Upper lobe of left lung (tissue), 6 donors: ENCODE measurements at regions not wholly inside any gene's neighbourhood (a gene's known extent, or its start where the extent isn't known, plus 50 kb on each side); places are given as distances from the start of the nearest gene placed in this dataset.
"Not testable (repeated sequence)": the region's sequence is repeated elsewhere in the genome, so short reads cannot be mapped to it uniquely, and the experiment has no call there.

Experiments
- ATAC-seq, 2 donors: fragments of 200-7000 bp; cut with Tn5 transposase; one replicate each; pipeline ENCODE4 v1.9.1; 2022; ENCODE audit warnings: mild to moderate bottlenecking in 2 of 2, moderate library complexity in 2 of 2; ENCODE audit not compliant: low FRiP score in 2 of 2
- DNase-seq, 2 donors: peaks; one replicate each; pipeline ENCODE4 v3.0.0-alpha.2; 2019 to 2020
- H3K27ac ChIP-seq, 4 donors: fragments of 200-600 bp; sonication (generic); one replicate each; pipeline ENCODE4 v1.5.1; 2016 to 2019
- H3K27me3 ChIP-seq, 4 donors: fragments of 200-600 bp; sonication (generic); one replicate each; pipeline ENCODE4 v1.5.1; 2017 to 2019
- H3K36me3 ChIP-seq, 4 donors: fragments of 200-600 bp; sonication (generic); one replicate each; pipeline ENCODE4 v1.5.1; 2016 to 2019
- H3K4me1 ChIP-seq, 4 donors: fragments of 200-600 bp; sonication (generic); one replicate each; pipeline ENCODE4 v1.5.1; 2018 to 2019
- H3K4me3 ChIP-seq, 4 donors: fragments of 200-600 bp; sonication (generic); one replicate each; pipeline ENCODE4 v1.5.1; 2017 to 2019; ENCODE audit warnings: mild to moderate bottlenecking in 2 of 4, moderate library complexity in 1 of 4
- H3K9me3 ChIP-seq, 4 donors: fragments of 200-600 bp; sonication (generic); one replicate each; pipeline ENCODE4 v1.5.1; 2018 to 2019
- EP300 ChIP-seq, 4 donors: sonication (generic); formaldehyde crosslinking; IDR thresholded peaks; one replicate each; pipeline ENCODE4 v1.5.1; 2017; ENCODE audit warnings: antibody characterized with exemption in 4 of 4, control low read depth in 2 of 4
- POLR2A ChIP-seq, 4 donors: fragments of 450-650 bp; IDR thresholded peaks; one replicate each; pipeline ENCODE4 v1.5.1; 2016 to 2017; ENCODE audit warnings: antibody characterized with exemption in 4 of 4, mild to moderate bottlenecking in 2 of 4
- POLR2AphosphoS5 ChIP-seq, 2 donors: sonication (generic); formaldehyde crosslinking; IDR thresholded peaks; one replicate each; pipeline ENCODE4 v1.5.1; 2017; ENCODE audit warnings: antibody characterized with exemption in 2 of 2
- WGBS, 2 donors: methylation state at CpG; one replicate each; pipeline ENCODE4 v1.1.5; 2017 to 2018; 5-methylcytosine and 5-hydroxymethylcytosine counted together
- TF ChIP-seq, protein P1 (sequence below), 6 experiments: fragments of 450-650 bp in 4 of 6; fragments of 200-600 bp in 2 of 6; sonication (generic) in 2 of 6; IDR thresholded peaks; one replicate each; pipeline ENCODE4 v1.5.1; 2016 to 2019; ENCODE audit warnings: antibody characterized with exemption in 6 of 6
- donor health status: DM: no; HTN: no; CAD: no; lungs with moderate emphysema.
- donor health status: DM: no; HTN: yes; CAD: no; lungs with severe emphysema.

DNA sequence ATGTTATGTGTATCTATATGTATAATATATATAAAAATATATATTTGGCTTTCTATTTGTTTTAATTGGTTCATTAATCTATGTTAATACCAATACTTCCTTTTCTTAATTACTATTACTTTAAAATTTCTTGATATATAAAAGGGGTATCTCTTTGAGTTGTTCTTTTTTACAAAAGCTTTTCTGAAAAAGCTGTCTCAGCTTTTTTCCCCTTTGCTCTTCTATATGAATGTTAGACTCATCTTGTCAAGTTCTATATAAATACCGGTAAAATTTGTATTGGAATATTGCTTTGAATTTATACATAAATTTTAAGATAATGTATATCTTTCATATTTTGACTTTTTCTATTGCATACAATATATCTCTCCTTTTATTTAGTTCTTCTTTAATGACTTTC, 139.8 kb upstream of the FOXG1 start:
- ATAC-seq, result no peak
- 0 to 88% methylated on average over 1 of the region's 1 CpG for WGBS, 2 donors
- H3K9me3 ChIP-seq, result no peaks in the 10 kb centered on the region
- H3K36me3 ChIP-seq, result no peaks in the 10 kb centered on the region
- H3K4me3 ChIP-seq, result no peak overlapping the region
- H3K27ac ChIP-seq, result no peak overlapping the region
- no peaks in the 10 kb centered on the region for H3K4me1 ChIP-seq
- TF ChIP-seq, protein P1, sequence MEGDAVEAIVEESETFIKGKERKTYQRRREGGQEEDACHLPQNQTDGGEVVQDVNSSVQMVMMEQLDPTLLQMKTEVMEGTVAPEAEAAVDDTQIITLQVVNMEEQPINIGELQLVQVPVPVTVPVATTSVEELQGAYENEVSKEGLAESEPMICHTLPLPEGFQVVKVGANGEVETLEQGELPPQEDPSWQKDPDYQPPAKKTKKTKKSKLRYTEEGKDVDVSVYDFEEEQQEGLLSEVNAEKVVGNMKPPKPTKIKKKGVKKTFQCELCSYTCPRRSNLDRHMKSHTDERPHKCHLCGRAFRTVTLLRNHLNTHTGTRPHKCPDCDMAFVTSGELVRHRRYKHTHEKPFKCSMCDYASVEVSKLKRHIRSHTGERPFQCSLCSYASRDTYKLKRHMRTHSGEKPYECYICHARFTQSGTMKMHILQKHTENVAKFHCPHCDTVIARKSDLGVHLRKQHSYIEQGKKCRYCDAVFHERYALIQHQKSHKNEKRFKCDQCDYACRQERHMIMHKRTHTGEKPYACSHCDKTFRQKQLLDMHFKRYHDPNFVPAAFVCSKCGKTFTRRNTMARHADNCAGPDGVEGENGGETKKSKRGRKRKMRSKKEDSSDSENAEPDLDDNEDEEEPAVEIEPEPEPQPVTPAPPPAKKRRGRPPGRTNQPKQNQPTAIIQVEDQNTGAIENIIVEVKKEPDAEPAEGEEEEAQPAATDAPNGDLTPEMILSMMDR (IDR thresholded peaks at IDR 0.05), result no peak
- TF ChIP-seq POLR2A (IDR thresholded peaks at IDR 0.05) (no peak), POLR2AphosphoS5 (IDR thresholded peaks at IDR 0.05) (no peak), EP300 (IDR thresholded peaks at IDR 0.05) (no peak)
- no peak for DNase-seq
- no peaks in the 10 kb centered on the region for H3K27me3 ChIP-seq

DNA sequence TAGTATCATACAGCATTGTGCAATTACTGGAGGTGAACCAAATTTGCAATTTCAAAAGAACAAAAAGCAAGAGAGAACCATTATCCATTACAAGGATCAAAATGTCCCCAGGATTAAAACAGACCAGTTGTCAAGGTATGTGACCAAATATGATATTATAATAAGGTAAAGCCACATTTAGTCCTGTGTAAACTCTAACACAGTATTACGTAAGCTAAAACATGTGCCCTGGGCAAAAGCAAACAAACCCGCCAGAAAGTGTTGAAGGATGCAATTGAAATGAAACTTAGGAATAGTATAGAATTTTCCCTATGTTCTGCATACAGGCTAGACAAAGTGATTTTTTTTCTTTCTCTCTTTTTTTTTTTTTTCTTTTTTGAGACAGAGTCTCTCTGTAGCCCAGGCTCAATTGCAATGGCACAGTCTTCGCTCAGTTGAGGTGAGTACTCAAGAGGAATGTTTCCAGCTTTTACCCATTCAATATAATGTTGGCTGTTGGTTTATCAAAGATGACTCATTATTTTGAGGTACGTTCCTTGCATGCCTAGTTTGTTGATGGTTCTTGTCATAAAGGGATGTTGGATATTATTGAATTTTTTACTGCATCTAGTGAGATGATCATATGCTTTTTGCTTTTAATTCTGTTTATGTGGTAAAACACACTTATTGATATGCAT, 137.1 kb upstream of the FOXG1 start:
- H3K27ac ChIP-seq, result no peak overlapping the region
- 61 to 64% methylated on average over 4 of the region's 4 CpGs for WGBS, 2 donors
- no peaks in the 10 kb centered on the region for H3K4me1 ChIP-seq
- no peaks in the 10 kb centered on the region for H3K36me3 ChIP-seq
- ATAC-seq (no peak), DNase-seq (no peak)
- no peak overlapping the region for H3K4me3 ChIP-seq
- no peaks in the 10 kb centered on the region for H3K9me3 ChIP-seq
- no peak for TF ChIP-seq EP300 (IDR thresholded peaks at IDR 0.05)
- no peak for TF ChIP-seq POLR2A (IDR thresholded peaks at IDR 0.05)
- no peaks in the 10 kb centered on the region for H3K27me3 ChIP-seq

DNA sequence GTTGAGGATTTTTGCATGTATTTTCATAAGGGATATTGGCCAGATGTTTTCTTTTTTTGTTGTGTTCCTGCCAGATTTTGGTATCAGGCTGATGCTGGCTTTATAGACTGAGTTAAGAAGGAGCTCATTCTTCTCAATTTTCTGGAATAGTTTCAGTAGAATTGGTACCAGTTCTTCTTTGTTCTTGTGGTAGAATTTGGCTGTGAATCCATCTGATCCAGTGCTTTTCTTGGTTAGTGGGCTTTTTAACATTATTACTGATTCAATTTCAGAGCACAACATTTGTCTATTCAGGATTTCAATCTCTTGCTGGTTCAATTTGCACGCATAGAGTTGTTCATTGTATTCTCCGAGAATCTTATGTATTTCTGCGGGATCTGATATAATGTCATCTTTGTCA, 136.5 kb upstream of the FOXG1 start:
- no peaks in the 10 kb centered on the region for H3K36me3 ChIP-seq
- DNase-seq, result no peak
- H3K4me3 ChIP-seq, result no peak overlapping the region
- H3K27ac ChIP-seq, result no peak overlapping the region
- H3K27me3 ChIP-seq, result no peaks in the 10 kb centered on the region
- TF ChIP-seq EP300 (IDR thresholded peaks at IDR 0.05) (no peak), POLR2AphosphoS5 (IDR thresholded peaks at IDR 0.05) (no peak), POLR2A (IDR thresholded peaks at IDR 0.05) (no peak)
- TF ChIP-seq, protein P1 (IDR thresholded peaks at IDR 0.05), result no peak
- no peak for ATAC-seq
- 94 to 100% methylated on average over 3 of the region's 3 CpGs for WGBS, 2 donors
- H3K4me1 ChIP-seq, result no peaks in the 10 kb centered on the region
- no peaks in the 10 kb centered on the region for H3K9me3 ChIP-seq

DNA sequence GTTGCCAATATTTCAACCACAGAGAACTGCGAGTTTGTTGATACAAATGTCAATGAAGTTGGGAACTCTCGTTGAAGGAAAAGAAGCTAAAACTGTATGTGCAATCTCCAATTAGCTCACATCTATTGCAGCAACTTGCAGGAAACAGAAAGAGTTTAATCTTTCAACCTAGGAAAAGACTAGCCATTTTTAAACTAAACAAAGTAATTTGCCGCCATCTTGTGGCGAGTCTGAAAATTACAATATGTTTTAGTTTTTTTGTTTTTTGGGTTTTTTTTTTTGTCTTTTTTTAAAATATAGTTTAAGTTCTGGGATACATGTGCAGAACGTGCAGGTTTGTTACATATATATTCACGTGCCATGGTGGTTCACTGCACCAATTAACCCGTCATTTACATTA, 131.2 kb upstream of the FOXG1 start:
- H3K27me3 ChIP-seq, result no peaks in the 10 kb centered on the region
- no peak overlapping the region for H3K4me3 ChIP-seq
- H3K36me3 ChIP-seq, result no peaks in the 10 kb centered on the region
- 2 to 4% methylated on average over 7 of the region's 7 CpGs for WGBS, 2 donors
- TF ChIP-seq, protein P1 (IDR thresholded peaks at IDR 0.05), result peak in 1 of 6 experiments; percentile 18
- TF ChIP-seq EP300 (IDR thresholded peaks at IDR 0.05), result no peak
- TF ChIP-seq POLR2AphosphoS5 (IDR thresholded peaks at IDR 0.05), result no peak
- no peak for TF ChIP-seq POLR2A (IDR thresholded peaks at IDR 0.05)
- no peaks in the 10 kb centered on the region for H3K4me1 ChIP-seq
- no peak overlapping the region for H3K27ac ChIP-seq
- DNase-seq (no peak), ATAC-seq (no peak)
- no peaks in the 10 kb centered on the region for H3K9me3 ChIP-seq

DNA sequence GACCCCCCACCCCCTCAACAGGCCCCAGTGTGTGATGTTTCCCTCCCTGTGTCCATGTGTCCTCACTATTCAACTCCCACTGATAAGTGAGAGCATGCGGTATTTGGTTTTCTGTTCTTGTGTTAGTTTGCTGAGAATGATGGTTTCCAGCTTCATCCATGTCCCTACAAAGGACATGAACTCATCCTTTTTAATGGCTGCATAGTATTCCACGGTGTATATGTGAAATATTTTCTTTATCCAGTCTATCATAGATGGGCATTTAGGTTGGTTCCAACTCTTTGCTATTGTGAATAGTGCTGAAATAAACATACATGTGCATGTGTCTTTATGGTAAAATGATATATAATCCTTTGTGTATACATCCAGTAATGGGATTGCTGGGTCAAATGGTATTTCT, 130.8 kb upstream of the FOXG1 start:
- not testable (repeated sequence) for H3K4me1 ChIP-seq, H3K36me3 ChIP-seq, ATAC-seq, H3K4me3 ChIP-seq, H3K27ac ChIP-seq, H3K9me3 ChIP-seq, H3K27me3 ChIP-seq, DNase-seq
- WGBS, 2 donors, result 54 to 73% methylated on average over 2 of the region's 2 CpGs

DNA sequence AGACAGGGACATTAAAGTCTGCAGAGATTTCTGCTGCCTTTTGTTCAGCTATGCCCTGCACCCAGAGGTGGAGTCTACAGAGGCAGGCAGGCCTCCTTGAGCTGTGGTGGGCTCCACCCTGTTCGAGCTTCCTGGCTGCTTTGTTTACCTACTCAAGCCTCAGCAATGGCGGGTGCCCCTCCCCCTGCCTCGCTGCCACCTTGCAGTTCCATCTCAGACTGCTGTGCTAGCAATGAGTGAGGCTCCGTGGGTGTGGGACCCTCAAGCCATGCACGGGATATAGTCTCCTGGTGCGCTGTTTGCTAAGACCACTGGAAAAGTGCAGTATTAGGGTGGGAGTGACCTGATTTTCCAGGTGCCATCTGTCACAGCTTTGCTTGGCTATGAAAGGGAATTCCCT, 125.4 kb upstream of the FOXG1 start:
- H3K4me3 ChIP-seq, H3K27ac ChIP-seq, H3K27me3 ChIP-seq, H3K36me3 ChIP-seq, H3K4me1 ChIP-seq, H3K9me3 ChIP-seq, ATAC-seq: not testable (repeated sequence)
- peak in 1 of 2 donors; percentile 4 for DNase-seq
- WGBS, 2 donors, result 71 to 76% methylated on average over 6 of the region's 6 CpGs
